Tibial artery (tissue), 4 donors: ENCODE measurements at regions not wholly inside any gene's neighbourhood (a gene's known extent, or its start where the extent isn't known, plus 50 kb on each side); places are given as distances from the start of the nearest gene placed in this dataset.

Source experiments
- DNase-seq, 2 donors: peaks; one replicate each; pipeline ENCODE4 v3.0.0-alpha.2; 2019
- H3K27ac ChIP-seq, 2 donors: fragments of 200-600 bp; sonication (generic) in 1 of 2; 1 replicate in 1 of 2; 2 replicates in 1 of 2; pipeline ENCODE4 v1.5.1; 2018 to 2019; ENCODE audit warnings: mild to moderate bottlenecking in 1 of 2
- H3K27me3 ChIP-seq, 2 donors: fragments of 200-600 bp; sonication (generic) in 1 of 2; one replicate each; pipeline versions ENCODE4 v1.5.1 to v1.6.0; 2016 to 2019
- H3K36me3 ChIP-seq, 3 donors: fragments of 200-600 bp; sonication (generic) in 2 of 3; one replicate each; pipeline ENCODE4 v1.5.1; 2016 to 2019; ENCODE audit warnings: mild to moderate bottlenecking in 2 of 3
- H3K4me1 ChIP-seq, 4 donors: fragments of 200-600 bp; sonication (generic) in 2 of 4; 1 replicate in 3 of 4; 2 replicates in 1 of 4; pipeline ENCODE4 v1.5.1; 2016 to 2019
- H3K4me3 ChIP-seq, 2 donors: fragments of 200-600 bp; sonication (generic) in 1 of 2; 1 replicate in 1 of 2; 2 replicates in 1 of 2; pipeline ENCODE4 v1.5.1; 2018 to 2019; ENCODE audit warnings: mild to moderate bottlenecking in 2 of 2
- H3K9me3 ChIP-seq, 3 donors: fragments of 200-600 bp; sonication (generic) in 1 of 3; one replicate each; pipeline ENCODE4 v1.5.1; 2016 to 2019
- intact Hi-C: fragments of 100-400 bp; cut with DNase I; formaldehyde crosslinking; loops from one replicate; pipeline ENCODE4 v1.15.0; 2023; ENCODE audit warnings: low total_unique reads
- TF ChIP-seq, protein P1 (sequence below), 2 experiments: fragments of 200-600 bp in 1 of 2; fragments of 450-650 bp in 1 of 2; IDR thresholded peaks; one replicate each; pipeline ENCODE4 v1.5.1; 2017 to 2019; ENCODE audit warnings: antibody characterized with exemption in 2 of 2, mild to moderate bottlenecking in 1 of 2, moderate library complexity in 1 of 2

DNA sequence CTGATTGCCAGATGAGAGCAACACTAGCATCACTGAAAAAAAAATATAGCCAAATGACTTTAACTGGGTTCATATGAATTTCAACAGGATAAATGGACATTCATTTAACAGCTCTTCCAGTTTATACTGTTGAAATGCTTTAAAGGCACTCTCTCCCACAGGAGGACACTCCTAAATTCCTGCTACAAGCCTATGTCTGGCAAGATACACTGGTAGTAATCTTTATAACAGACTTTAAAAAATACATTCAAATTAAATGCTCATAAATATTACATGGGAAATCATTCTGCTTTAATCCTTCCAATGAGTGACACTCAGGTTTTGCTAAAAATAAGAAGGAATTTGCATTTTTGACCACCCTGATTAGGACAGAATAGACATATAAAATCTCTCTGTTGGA is 526.7 kb upstream of the ADAMTS5 start:
- no peaks in the 10 kb centered on the region for H3K4me1 ChIP-seq
- H3K36me3 ChIP-seq = no peaks in the 10 kb centered on the region
- intact Hi-C loops = no loop called here
- no peaks in the 10 kb centered on the region for H3K9me3 ChIP-seq
- H3K27ac ChIP-seq = no peak overlapping the region
- TF ChIP-seq, protein P1, sequence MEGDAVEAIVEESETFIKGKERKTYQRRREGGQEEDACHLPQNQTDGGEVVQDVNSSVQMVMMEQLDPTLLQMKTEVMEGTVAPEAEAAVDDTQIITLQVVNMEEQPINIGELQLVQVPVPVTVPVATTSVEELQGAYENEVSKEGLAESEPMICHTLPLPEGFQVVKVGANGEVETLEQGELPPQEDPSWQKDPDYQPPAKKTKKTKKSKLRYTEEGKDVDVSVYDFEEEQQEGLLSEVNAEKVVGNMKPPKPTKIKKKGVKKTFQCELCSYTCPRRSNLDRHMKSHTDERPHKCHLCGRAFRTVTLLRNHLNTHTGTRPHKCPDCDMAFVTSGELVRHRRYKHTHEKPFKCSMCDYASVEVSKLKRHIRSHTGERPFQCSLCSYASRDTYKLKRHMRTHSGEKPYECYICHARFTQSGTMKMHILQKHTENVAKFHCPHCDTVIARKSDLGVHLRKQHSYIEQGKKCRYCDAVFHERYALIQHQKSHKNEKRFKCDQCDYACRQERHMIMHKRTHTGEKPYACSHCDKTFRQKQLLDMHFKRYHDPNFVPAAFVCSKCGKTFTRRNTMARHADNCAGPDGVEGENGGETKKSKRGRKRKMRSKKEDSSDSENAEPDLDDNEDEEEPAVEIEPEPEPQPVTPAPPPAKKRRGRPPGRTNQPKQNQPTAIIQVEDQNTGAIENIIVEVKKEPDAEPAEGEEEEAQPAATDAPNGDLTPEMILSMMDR (IDR thresholded peaks at IDR 0.05) = no peak
- no peaks in the 10 kb centered on the region for H3K27me3 ChIP-seq
- H3K4me3 ChIP-seq = no peak overlapping the region
- no peak for DNase-seq

DNA sequence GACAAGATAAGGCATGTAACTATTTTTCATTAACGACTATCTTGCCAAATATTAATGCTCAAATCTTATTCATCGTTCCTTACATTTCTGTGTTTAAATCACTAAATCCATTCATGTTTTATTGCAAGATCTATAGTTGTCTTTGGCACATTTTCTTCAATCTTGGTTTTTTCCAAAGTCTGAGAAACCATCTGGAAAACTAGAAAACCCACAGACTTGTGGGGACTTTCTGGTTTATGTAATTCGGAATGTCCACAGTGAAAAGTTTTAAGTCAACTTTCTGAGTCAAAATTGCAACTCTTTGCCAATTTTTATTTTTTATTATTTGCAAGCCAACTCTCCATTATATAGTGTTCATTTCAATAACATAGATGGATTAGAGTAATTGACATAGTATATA is 520.8 kb upstream of the ADAMTS5 start:
- H3K27ac ChIP-seq = no peak overlapping the region
- no peaks in the 10 kb centered on the region for H3K27me3 ChIP-seq
- H3K9me3 ChIP-seq = no peaks in the 10 kb centered on the region
- TF ChIP-seq, protein P1 (IDR thresholded peaks at IDR 0.05) = no peak
- no peaks in the 10 kb centered on the region for H3K36me3 ChIP-seq
- DNase-seq = no peak
- no peaks in the 10 kb centered on the region for H3K4me1 ChIP-seq
- H3K4me3 ChIP-seq = no peak overlapping the region
- intact Hi-C loops = no loop called here

DNA sequence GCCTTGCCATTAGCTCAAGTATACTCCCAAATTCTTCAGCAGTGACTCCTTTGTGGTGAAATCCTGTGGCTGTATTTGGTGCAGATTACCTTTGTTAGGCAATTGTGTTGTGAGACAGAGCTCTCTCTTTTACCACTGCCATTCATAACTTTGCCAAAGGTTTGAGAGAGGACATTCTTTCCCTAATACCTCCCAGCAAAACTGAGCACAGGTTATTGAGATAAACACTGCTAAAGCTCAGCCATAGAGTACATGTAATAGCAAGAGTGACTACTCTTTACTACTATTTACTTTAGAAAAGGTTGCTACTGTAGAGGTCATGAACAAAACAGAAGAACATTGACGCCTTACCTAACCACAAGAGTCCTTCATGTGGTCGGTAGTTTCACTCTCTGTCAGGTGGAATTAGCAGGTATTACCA is 514.0 kb upstream of the ADAMTS5 start:
- Histone ChIP-seq H3K9me3 (no peaks in the 10 kb centered on the region), H3K4me1 (peaks cover 0 to 4% (median 0%) of the 10 kb centered on the region in 4 donors), H3K4me3 (no peak overlapping the region), H3K27ac (no peak overlapping the region), H3K36me3 (no peaks in the 10 kb centered on the region), H3K27me3 (no peaks in the 10 kb centered on the region)
- intact Hi-C loops = no loop called here
- TF ChIP-seq, protein P1 (IDR thresholded peaks at IDR 0.05) = no peak
- DNase-seq = no peak

DNA sequence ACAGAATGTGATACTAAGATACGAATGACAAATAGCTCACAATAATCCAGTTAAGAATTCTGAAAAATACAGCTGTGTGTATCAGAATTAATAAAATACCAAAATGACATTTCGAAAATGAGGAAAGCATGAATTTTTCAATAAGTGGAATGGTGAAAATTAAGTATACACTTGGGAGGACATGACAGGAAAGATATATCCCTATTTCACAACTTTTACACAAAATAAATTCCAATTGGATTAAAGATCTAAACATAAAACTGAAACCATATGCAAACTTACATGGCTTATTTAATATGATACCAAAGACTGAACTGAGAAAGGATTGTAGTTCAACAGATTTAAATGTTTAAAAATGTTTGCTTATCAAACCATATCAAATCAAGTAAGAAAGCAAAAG is 510.4 kb upstream of the ADAMTS5 start:
- TF ChIP-seq, protein P1 (IDR thresholded peaks at IDR 0.05) = no peak
- no peaks in the 10 kb centered on the region for H3K27me3 ChIP-seq
- H3K36me3 ChIP-seq = no peaks in the 10 kb centered on the region
- no peak overlapping the region for H3K27ac ChIP-seq
- no peak overlapping the region for H3K4me3 ChIP-seq
- H3K4me1 ChIP-seq = peaks cover 0 to 4% (median 0%) of the 10 kb centered on the region in 4 donors
- no peak for DNase-seq
- intact Hi-C loops = loop anchor here (10.0 kb wide), 1 partner anchor 622 kb away; no protein-coding TSS in a partner anchor
- H3K9me3 ChIP-seq = no peaks in the 10 kb centered on the region

DNA sequence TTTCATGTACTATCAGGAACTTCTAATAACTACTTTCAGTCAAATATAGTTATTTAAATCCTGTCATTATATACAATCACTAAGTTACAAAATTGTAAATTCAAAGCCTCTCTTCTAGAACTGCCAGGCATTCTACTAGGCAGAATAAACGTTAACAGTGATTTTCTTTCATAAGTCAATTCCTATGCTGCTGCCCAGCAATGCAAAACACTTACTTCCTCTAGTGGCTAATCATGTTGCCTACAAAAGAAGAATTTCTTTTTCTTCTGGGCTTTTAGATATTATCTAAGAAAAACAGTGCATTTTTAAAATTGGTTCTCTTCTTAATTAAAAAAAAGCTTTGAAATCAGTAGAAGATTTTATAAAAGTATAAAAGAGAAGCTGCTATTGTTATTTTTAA is 509.8 kb upstream of the ADAMTS5 start:
- intact Hi-C loops = loop anchor here (10.0 kb wide), 1 partner anchor 622 kb away; no protein-coding TSS in a partner anchor
- DNase-seq = no peak

More for the DNA sequence above, 509.8 kb upstream of the ADAMTS5 start:
- no peaks in the 10 kb centered on the region for H3K36me3 ChIP-seq
- TF ChIP-seq, protein P1 (IDR thresholded peaks at IDR 0.05) = peak; percentile 69 to 82
- H3K27me3 ChIP-seq = no peaks in the 10 kb centered on the region
- peaks cover 0 to 4% (median 0%) of the 10 kb centered on the region in 4 donors for H3K4me1 ChIP-seq
- no peaks in the 10 kb centered on the region for H3K9me3 ChIP-seq
- H3K4me3 ChIP-seq = no peak overlapping the region
- H3K27ac ChIP-seq = no peak overlapping the region
